Mesendoderm (in vitro differentiated cells): ENCODE measurements at regions not wholly inside any gene's neighbourhood (a gene's known extent, or its start where the extent isn't known, plus 50 kb on each side); places are given as distances from the start of the nearest gene placed in this dataset.
"Not testable (repeated sequence)": the region's sequence is repeated elsewhere in the genome, so short reads cannot be mapped to it uniquely, and the experiment has no call there.

Source experiments
- DNase-seq: peaks from one replicate; pipeline ENCODE4 v3.0.0; 2013
- H2AK5ac ChIP-seq: 2 replicates; pipeline ENCODE4 v1.6.1; 2013; ENCODE audit warnings: low read length, inconsistent platforms
- H2BK120ac ChIP-seq: 2 replicates; pipeline ENCODE4 v1.6.1; 2013; ENCODE audit warnings: low read depth, mild to moderate bottlenecking, low read length, moderate library complexity, mixed read lengths
- H2BK15ac ChIP-seq: replicated peaks from 2 replicates; pipeline ENCODE4 v1.6.1; 2013; ENCODE audit warnings: low read depth, mild to moderate bottlenecking, moderate library complexity
- H2BK5ac ChIP-seq: 2 replicates; pipeline ENCODE4 v1.6.1; 2013; ENCODE audit warnings: low read length, inconsistent platforms
- H3K18ac ChIP-seq: 2 replicates; pipeline ENCODE4 v1.6.1; 2013; ENCODE audit warnings: mild to moderate bottlenecking, low read length, mixed read lengths
- H3K23ac ChIP-seq: one replicate; pipeline ENCODE4 v1.6.1; 2013; ENCODE audit warnings: low read length
- H3K27ac ChIP-seq: 2 replicates; pipeline ENCODE4 v1.5.1; 2013; ENCODE audit warnings: low read depth, mild to moderate bottlenecking, inconsistent platforms, low read length, moderate library complexity
- H3K27me3 ChIP-seq: 2 replicates; pipeline ENCODE4 v1.6.1; 2013; ENCODE audit warnings: low read length, control low read depth, mild to moderate bottlenecking, inconsistent platforms; ENCODE audit not compliant: insufficient read depth, poor library complexity
- H3K36me3 ChIP-seq: 2 replicates; pipeline ENCODE4 v1.6.1; 2013; ENCODE audit warnings: low read length, inconsistent platforms; ENCODE audit not compliant: control insufficient read depth, insufficient read depth
- H3K4ac ChIP-seq: one replicate; pipeline ENCODE4 v1.6.1; 2013; ENCODE audit warnings: low read depth, mild to moderate bottlenecking, low read length, moderate library complexity
- H3K4me1 ChIP-seq: 2 replicates; pipeline ENCODE4 v1.6.1; 2013; ENCODE audit warnings: low read depth, low read length, inconsistent platforms; ENCODE audit not compliant: control insufficient read depth
- H3K4me2 ChIP-seq: 2 replicates; pipeline ENCODE4 v1.6.1; 2013; ENCODE audit warnings: low read length
- H3K4me3 ChIP-seq: 2 replicates; pipeline ENCODE4 v1.5.1; 2013; ENCODE audit warnings: mild to moderate bottlenecking, low read length
- H3K56ac ChIP-seq: one replicate; pipeline ENCODE4 v1.6.1; 2013; ENCODE audit warnings: low read length
- H3K79me1 ChIP-seq: 2 replicates; pipeline ENCODE4 v1.6.1; 2013; ENCODE audit warnings: low read length, inconsistent platforms
- H3K79me2 ChIP-seq: 2 replicates; pipeline ENCODE4 v1.6.1; 2013; ENCODE audit warnings: mild to moderate bottlenecking, low read length; ENCODE audit not compliant: control insufficient read depth, insufficient read depth
- H3K9ac ChIP-seq: 2 replicates; pipeline ENCODE4 v1.6.1; 2013; ENCODE audit warnings: low read length, inconsistent platforms
- H4K5ac ChIP-seq: one replicate; pipeline ENCODE4 v1.6.1; 2013; ENCODE audit warnings: low read length
- H4K8ac ChIP-seq: one replicate; pipeline ENCODE4 v1.6.1; 2013; ENCODE audit warnings: low read depth, mild to moderate bottlenecking, control low read depth, low read length, moderate library complexity
- WGBS: extraction: QIAGEN DNeasy Blood & Tissue Kit; methylation state at CpG from one replicate; pipeline ENCODE4 v1.1.7; 2013; ENCODE audit warnings: low lambda C conversion rate, missing lambda C conversion rate; ENCODE audit not compliant: insufficient coverage; ENCODE audit errors: extremely low coverage; 5-methylcytosine and 5-hydroxymethylcytosine counted together

DNA sequence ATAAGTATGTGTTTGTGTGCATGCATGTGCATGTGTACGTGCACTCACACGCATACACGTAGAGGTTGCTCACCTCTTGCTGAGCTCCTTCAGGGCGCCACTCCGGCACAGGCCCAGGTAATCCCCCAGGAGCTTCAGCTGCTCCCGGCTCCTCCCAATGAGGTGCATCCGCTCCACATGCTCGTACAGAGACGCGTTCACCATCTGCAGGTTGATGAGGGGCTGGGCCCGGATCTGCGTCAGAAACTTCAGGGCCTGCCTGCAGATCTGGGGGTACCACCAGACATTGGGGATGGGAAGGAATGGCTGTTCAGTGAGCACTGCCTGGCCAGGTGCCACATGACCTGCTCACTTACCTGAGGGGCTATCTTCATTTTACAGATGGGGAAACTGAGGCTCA lies 127.0 kb downstream of the LRRC37A3 start:
- no CpG with 5 or more reads among the region's 12 CpGs for WGBS
- not testable (repeated sequence) for H3K4ac ChIP-seq, H3K18ac ChIP-seq, H3K79me1 ChIP-seq, H4K8ac ChIP-seq, H3K79me2 ChIP-seq, H4K5ac ChIP-seq, H2BK5ac ChIP-seq, H3K27me3 ChIP-seq, H3K4me1 ChIP-seq, H2BK120ac ChIP-seq, DNase-seq, H3K4me2 ChIP-seq, H3K27ac ChIP-seq, H3K4me3 ChIP-seq, H2AK5ac ChIP-seq, H3K9ac ChIP-seq, H2BK15ac ChIP-seq, H3K56ac ChIP-seq, H3K23ac ChIP-seq, H3K36me3 ChIP-seq

DNA sequence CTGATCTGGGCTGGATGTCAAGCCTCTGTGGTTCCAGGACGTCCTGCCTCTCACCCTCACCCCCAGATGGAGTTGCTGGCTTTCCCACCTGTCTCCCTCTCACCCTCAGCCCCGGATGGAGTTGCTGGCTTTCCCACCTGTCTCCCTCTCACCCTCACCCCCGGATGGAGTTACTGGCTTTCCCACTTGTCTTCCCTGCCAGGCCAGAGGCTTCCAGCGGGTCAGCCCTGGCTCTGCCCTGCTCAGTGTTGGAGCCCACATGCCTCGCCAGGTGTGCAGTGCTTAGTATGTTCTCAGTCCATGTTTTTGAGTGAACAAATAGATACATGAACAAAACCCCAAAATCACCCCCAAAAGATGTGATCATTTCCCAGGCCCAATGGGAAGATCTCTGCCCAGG lies 127.6 kb downstream of the LRRC37A3 start:
- H3K79me1 ChIP-seq, H3K27me3 ChIP-seq, H3K4ac ChIP-seq, H4K5ac ChIP-seq, H3K9ac ChIP-seq, H2BK120ac ChIP-seq, H2AK5ac ChIP-seq, H3K4me1 ChIP-seq, H3K4me2 ChIP-seq, H3K79me2 ChIP-seq, H3K4me3 ChIP-seq, H3K56ac ChIP-seq, H2BK15ac ChIP-seq, H2BK5ac ChIP-seq, H3K27ac ChIP-seq, H3K18ac ChIP-seq, H3K36me3 ChIP-seq, H4K8ac ChIP-seq, DNase-seq, H3K23ac ChIP-seq: not testable (repeated sequence)
- no CpG with 5 or more reads among the region's 5 CpGs for WGBS

DNA sequence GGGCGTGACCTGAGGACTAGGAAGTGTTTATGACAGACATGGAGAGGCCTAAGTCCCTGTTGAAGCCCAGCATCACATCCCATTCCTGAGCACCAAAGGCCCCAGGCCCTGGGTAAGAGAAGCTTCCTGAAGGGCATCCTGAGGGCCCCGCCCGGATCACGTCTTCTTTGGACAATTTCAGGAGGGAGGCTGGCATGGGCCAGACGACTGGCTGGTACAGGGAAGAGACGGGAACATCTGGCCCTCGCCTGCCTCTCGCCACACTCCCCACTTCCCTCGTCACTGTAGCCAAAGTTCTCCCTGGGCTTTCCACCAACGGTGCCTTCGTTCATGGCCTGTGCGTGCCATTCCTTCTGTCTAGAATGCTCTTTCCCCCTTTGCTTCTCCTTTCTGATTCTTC lies 128.1 kb downstream of the LRRC37A3 start:
- not testable (repeated sequence) for H3K4me3 ChIP-seq, DNase-seq, H3K27me3 ChIP-seq, H2AK5ac ChIP-seq, H3K9ac ChIP-seq, H2BK120ac ChIP-seq, H3K79me1 ChIP-seq, H3K79me2 ChIP-seq, H3K23ac ChIP-seq, H4K8ac ChIP-seq, H3K36me3 ChIP-seq, H2BK15ac ChIP-seq, H4K5ac ChIP-seq, H3K18ac ChIP-seq, H2BK5ac ChIP-seq, H3K4me1 ChIP-seq, H3K56ac ChIP-seq, H3K4ac ChIP-seq, H3K4me2 ChIP-seq, H3K27ac ChIP-seq
- WGBS: no CpG with 5 or more reads among the region's 12 CpGs

DNA sequence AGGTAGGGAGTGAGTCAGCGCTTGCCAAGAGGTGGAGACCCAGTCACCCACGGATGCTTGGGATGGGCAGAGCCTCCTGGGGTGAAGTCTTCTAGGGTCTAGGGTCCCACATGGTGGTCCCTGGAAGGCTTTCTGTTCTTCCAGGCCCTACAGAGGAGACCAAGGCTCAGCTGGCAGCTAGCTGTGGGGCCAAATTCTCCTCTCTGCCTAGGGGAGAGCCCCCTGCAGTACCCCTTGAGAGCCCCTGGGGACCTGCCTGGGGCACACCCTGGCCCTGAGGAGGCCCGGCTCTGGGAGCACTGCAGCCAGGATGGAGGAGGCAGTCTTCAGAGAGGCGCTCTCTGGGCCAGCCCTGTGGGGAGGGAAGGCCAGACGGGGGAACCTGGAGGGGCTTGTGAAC lies 128.6 kb upstream of the SMURF2 start:
- not testable (repeated sequence) for H4K8ac ChIP-seq, H3K4ac ChIP-seq, H2BK120ac ChIP-seq, H3K4me1 ChIP-seq, H3K79me1 ChIP-seq, H3K18ac ChIP-seq, H2BK15ac ChIP-seq, H3K79me2 ChIP-seq, H3K27me3 ChIP-seq, H3K23ac ChIP-seq, H3K36me3 ChIP-seq, H2BK5ac ChIP-seq, H3K4me3 ChIP-seq, H3K27ac ChIP-seq, H3K4me2 ChIP-seq, H3K56ac ChIP-seq, DNase-seq, H4K5ac ChIP-seq, H2AK5ac ChIP-seq, H3K9ac ChIP-seq
- WGBS: no CpG with 5 or more reads among the region's 5 CpGs

DNA sequence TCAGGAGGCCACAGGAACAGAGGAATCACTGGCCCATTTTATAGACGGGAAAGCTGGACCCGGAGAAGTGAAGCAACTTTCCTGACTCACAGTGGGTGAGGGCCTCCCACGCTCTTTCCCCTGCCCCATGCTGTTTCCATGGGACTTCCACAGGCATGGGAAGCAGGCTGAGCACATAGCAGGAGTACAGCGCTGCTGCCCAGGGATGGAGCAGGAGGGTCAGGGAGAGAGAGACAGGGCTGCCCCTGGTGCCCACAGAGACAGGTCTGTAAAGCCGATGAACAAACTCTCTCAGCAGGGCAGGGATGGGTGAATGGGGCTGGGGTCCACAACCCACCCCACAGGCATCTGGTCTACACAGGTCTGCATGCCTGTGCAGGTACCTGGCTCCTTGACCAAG lies 128.1 kb upstream of the SMURF2 start:
- H3K23ac ChIP-seq, H2AK5ac ChIP-seq, H3K4ac ChIP-seq, DNase-seq, H3K79me1 ChIP-seq, H3K36me3 ChIP-seq, H2BK15ac ChIP-seq, H3K56ac ChIP-seq, H3K27ac ChIP-seq, H3K79me2 ChIP-seq, H3K18ac ChIP-seq, H3K9ac ChIP-seq, H2BK5ac ChIP-seq, H2BK120ac ChIP-seq, H3K4me2 ChIP-seq, H4K5ac ChIP-seq, H3K4me3 ChIP-seq, H3K27me3 ChIP-seq, H4K8ac ChIP-seq, H3K4me1 ChIP-seq: not testable (repeated sequence)
- whole genome bisulfite sequencing: no CpG with 5 or more reads among the region's 5 CpGs

DNA sequence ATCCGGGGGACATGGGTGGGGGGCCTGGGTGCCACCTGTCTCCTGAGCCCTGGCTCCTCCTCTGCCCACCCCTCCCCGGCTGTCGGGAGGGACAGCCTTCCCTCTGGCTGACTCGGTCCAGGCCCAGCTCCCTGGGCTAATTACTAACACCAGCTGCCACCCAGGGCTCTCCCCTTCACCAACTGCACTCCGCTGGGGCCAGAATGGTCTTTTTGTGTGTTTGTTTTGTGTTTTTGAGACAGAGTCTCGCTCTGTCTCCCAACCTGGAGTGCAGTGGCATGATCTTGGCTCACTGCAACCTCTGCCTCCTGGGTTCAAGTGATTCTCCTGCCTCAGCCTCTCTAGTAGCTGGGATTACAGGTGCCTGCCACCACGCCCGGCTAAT lies 126.9 kb upstream of the SMURF2 start:
- no CpG with 5 or more reads among the region's 8 CpGs for WGBS
- H3K36me3 ChIP-seq, H3K79me2 ChIP-seq, H2BK120ac ChIP-seq, H4K8ac ChIP-seq, H3K27me3 ChIP-seq, H3K4me2 ChIP-seq, H3K4me1 ChIP-seq, H3K18ac ChIP-seq, H3K56ac ChIP-seq, DNase-seq, H3K79me1 ChIP-seq, H4K5ac ChIP-seq, H3K23ac ChIP-seq, H3K9ac ChIP-seq, H2AK5ac ChIP-seq, H2BK5ac ChIP-seq, H3K4me3 ChIP-seq, H2BK15ac ChIP-seq, H3K4ac ChIP-seq, H3K27ac ChIP-seq: not testable (repeated sequence)
